ENCODE measurements at regions not wholly inside any gene's neighbourhood (a gene's known extent, or its start where the extent isn't known, plus 50 kb on each side); places are given as distances from the start of the nearest gene placed in this dataset.

DNA sequence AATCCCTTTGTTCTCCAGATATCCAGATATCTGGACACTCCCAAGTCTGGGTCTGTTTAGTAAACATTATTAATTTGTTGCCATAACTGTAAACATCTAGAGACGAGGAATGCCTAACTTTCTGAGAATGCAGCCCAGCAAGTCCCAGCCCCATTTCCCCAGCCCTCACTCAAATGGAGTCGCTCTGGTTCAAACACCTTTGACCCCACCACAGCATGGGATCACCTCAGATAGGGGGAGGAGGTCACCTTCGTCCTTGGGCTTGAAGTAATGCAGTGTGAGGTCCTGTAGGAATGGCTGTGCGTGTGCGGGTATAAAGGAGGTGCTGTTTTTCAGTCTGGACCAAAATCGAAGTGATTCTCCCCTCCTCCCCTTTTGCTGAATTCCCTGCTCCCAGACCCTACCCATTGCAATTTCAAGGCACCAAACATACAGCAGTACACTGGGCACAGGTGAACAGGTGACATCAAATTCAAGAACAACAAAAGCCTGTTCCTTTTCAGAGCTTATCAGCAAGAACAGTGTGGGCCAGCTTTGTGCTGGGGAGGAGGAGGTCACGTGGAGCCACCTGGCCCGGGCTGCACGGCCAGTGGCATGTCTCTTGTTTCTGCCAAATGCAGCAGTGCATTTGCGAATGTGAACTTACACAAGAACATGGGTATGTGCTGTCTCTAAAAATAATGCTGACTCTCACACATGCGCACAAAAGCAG is 57.5 kb upstream of the TRPM1 start:
- Histone ChIP-seq H3K4me2 (ENCODE audit: low read length) (no peak overlapping the region), H3K9me2 (ENCODE audit: insufficient read depth, low read length) (no peaks in the 10 kb centered on the region), H3K36me3 (ENCODE audit: insufficient read depth, low read length) (no peaks in the 10 kb centered on the region), H3K79me2 (ENCODE audit: insufficient read depth, low read depth, low read length) (no peaks in the 10 kb centered on the region), H3K4me3 (ENCODE audit: low read depth, low read length, poor library complexity, severe bottlenecking) (no peak overlapping the region), H3K9me3 (ENCODE audit: low read length) (no peaks in the 10 kb centered on the region), H2AFZ (ENCODE audit: low read length) (no peak overlapping the region), H4K20me1 (ENCODE audit: insufficient read depth, low read length) (no peaks in the 10 kb centered on the region), H3K27ac (ENCODE audit: low read depth, low read length, poor library complexity, severe bottlenecking) (no peak overlapping the region), H3K4me1 (ENCODE audit: insufficient read depth, low read length, poor library complexity, severe bottlenecking) (no peaks in the 10 kb centered on the region)
- ChIA-PET POLR2A (no interaction called here), CTCF (ENCODE audit: unreplicated experiment) (no interaction called here)
- no peak for TF ChIP-seq EZH2phosphoT487 (IDR thresholded peaks at IDR 0.05; ENCODE audit: borderline replicate concordance, low read depth, low read length)
- TF ChIP-seq, protein P1, sequence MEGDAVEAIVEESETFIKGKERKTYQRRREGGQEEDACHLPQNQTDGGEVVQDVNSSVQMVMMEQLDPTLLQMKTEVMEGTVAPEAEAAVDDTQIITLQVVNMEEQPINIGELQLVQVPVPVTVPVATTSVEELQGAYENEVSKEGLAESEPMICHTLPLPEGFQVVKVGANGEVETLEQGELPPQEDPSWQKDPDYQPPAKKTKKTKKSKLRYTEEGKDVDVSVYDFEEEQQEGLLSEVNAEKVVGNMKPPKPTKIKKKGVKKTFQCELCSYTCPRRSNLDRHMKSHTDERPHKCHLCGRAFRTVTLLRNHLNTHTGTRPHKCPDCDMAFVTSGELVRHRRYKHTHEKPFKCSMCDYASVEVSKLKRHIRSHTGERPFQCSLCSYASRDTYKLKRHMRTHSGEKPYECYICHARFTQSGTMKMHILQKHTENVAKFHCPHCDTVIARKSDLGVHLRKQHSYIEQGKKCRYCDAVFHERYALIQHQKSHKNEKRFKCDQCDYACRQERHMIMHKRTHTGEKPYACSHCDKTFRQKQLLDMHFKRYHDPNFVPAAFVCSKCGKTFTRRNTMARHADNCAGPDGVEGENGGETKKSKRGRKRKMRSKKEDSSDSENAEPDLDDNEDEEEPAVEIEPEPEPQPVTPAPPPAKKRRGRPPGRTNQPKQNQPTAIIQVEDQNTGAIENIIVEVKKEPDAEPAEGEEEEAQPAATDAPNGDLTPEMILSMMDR (conservative IDR thresholded peaks at IDR 0.05; ENCODE audit: low read length) = no peak
- intact Hi-C loops (cut with micrococcal nuclease; ENCODE audit: unreplicated experiment) = no loop called here
- no TSS peak for BruUV-seq (replicated peaks)
- DNase-seq (ENCODE audit: low spot score) = no peak

- Histone ChIP-seq H4K20me1 (ENCODE audit: insufficient read depth, low read length) (no peaks in the 10 kb centered on the region), H3K4me2 (ENCODE audit: low read length) (no peak overlapping the region), H3K4me1 (ENCODE audit: insufficient read depth, low read length, poor library complexity, severe bottlenecking) (no peaks in the 10 kb centered on the region), H3K9me3 (ENCODE audit: low read length) (no peaks in the 10 kb centered on the region), H3K27ac (ENCODE audit: low read depth, low read length, poor library complexity, severe bottlenecking) (no peak overlapping the region), H3K36me3 (ENCODE audit: insufficient read depth, low read length) (no peaks in the 10 kb centered on the region), H3K79me2 (ENCODE audit: insufficient read depth, low read depth, low read length) (no peaks in the 10 kb centered on the region), H3K9me2 (ENCODE audit: insufficient read depth, low read length) (no peaks in the 10 kb centered on the region), H2AFZ (ENCODE audit: low read length) (no peak overlapping the region), H3K4me3 (ENCODE audit: low read depth, low read length, poor library complexity, severe bottlenecking) (no peak overlapping the region)
- intact Hi-C loops (cut with micrococcal nuclease; ENCODE audit: unreplicated experiment) = no loop called here
- no TSS peak for BruUV-seq (replicated peaks)
- no peak for TF ChIP-seq EZH2phosphoT487 (IDR thresholded peaks at IDR 0.05; ENCODE audit: borderline replicate concordance, low read depth, low read length)
- TF ChIP-seq, protein P1 (conservative IDR thresholded peaks at IDR 0.05; ENCODE audit: low read length) = no peak
- DNase-seq (ENCODE audit: low spot score) = no peak
- ChIA-PET POLR2A (no interaction called here), CTCF (ENCODE audit: unreplicated experiment) (no interaction called here)
Measured at GRCh38 chr15:31159837-31160236, 58.3 kb upstream of the TRPM1 start.

DNA sequence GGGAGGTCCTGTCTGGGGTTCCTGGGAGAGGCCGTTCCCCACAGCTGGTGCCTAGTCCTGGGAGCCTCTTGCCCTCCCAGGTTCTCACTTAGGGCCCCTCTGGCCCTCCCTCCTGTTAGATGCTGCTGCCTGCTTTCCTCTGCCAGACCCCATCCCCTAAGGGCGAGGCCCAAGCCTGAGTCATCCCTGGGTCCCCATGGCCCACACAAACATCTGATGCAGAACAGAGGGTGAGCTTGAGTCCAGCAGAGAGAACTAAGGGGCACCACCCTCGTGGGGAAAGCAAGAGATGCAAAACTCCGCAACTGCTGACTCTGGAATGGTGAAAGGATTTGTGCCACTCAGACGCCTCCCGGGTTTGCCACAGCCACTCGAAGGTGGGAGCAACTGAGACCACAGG is 58.8 kb upstream of the TRPM1 start:
- Histone ChIP-seq H3K36me3 (ENCODE audit: insufficient read depth, low read length) (no peaks in the 10 kb centered on the region), H4K20me1 (ENCODE audit: insufficient read depth, low read length) (no peaks in the 10 kb centered on the region), H3K27ac (ENCODE audit: low read depth, low read length, poor library complexity, severe bottlenecking) (no peak overlapping the region), H3K4me1 (ENCODE audit: insufficient read depth, low read length, poor library complexity, severe bottlenecking) (no peaks in the 10 kb centered on the region), H3K9me2 (ENCODE audit: insufficient read depth, low read length) (no peaks in the 10 kb centered on the region), H2AFZ (ENCODE audit: low read length) (no peak overlapping the region), H3K79me2 (ENCODE audit: insufficient read depth, low read depth, low read length) (no peaks in the 10 kb centered on the region), H3K4me2 (ENCODE audit: low read length) (no peak overlapping the region), H3K9me3 (ENCODE audit: low read length) (no peaks in the 10 kb centered on the region), H3K4me3 (ENCODE audit: low read depth, low read length, poor library complexity, severe bottlenecking) (no peak overlapping the region)
- DNase-seq (ENCODE audit: low spot score) = no peak
- intact Hi-C loops (cut with micrococcal nuclease; ENCODE audit: unreplicated experiment) = no loop called here
- POLR2A ChIA-PET = no interaction called here
- no TSS peak for BruUV-seq (replicated peaks)
- CTCF ChIA-PET (ENCODE audit: unreplicated experiment) = no interaction called here
- TF ChIP-seq EZH2phosphoT487 (IDR thresholded peaks at IDR 0.05; ENCODE audit: borderline replicate concordance, low read depth, low read length) = no peak

All from OCI-LY7 (cell line).